ENCODE measurements at regions not wholly inside any gene's neighbourhood (a gene's known extent, or its start where the extent isn't known, plus 50 kb on each side); places are given as distances from the start of the nearest gene placed in this dataset.

DNA sequence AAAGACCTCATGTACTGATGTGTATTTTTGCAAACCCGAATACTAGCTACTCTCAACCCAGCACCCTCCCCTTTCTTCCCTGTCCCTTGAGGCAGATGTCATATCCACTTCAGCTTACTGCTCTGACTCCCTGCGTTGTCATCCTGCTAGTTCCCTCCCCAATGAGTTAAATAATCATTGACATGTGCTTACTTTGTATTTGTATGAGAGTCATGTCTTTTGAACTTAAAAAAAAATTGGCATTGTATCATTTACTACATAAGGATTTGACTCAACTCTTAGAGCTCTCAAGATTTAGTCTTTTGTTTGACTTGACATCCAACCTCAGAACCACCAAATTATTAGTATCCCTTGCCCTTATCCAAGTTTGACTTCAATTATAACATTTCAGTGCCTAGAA is 219.7 kb upstream of the TUT7 start:
- TF ChIP-seq, protein P1, sequence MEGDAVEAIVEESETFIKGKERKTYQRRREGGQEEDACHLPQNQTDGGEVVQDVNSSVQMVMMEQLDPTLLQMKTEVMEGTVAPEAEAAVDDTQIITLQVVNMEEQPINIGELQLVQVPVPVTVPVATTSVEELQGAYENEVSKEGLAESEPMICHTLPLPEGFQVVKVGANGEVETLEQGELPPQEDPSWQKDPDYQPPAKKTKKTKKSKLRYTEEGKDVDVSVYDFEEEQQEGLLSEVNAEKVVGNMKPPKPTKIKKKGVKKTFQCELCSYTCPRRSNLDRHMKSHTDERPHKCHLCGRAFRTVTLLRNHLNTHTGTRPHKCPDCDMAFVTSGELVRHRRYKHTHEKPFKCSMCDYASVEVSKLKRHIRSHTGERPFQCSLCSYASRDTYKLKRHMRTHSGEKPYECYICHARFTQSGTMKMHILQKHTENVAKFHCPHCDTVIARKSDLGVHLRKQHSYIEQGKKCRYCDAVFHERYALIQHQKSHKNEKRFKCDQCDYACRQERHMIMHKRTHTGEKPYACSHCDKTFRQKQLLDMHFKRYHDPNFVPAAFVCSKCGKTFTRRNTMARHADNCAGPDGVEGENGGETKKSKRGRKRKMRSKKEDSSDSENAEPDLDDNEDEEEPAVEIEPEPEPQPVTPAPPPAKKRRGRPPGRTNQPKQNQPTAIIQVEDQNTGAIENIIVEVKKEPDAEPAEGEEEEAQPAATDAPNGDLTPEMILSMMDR (IDR thresholded peaks at IDR 0.05) = no peak
- TF ChIP-seq POLR2AphosphoS5 (IDR thresholded peaks at IDR 0.05) (no peak), POLR2A (IDR thresholded peaks at IDR 0.05; ENCODE audit: low read depth) (no peak)

Measured in esophagus muscularis mucosa (tissue), 3 donors.